CD4-positive, CD25-positive, alpha-beta regulatory T cell (primary cell): ENCODE measurements at regions not wholly inside any gene's neighbourhood (a gene's known extent, or its start where the extent isn't known, plus 50 kb on each side); places are given as distances from the start of the nearest gene placed in this dataset.
"Not testable (repeated sequence)": the region's sequence is repeated elsewhere in the genome, so short reads cannot be mapped to it uniquely, and the experiment has no call there.

Experiments used
- ATAC-seq, 2 donors: fragments of 150-1000 bp; cut with Tn5 transposase; one replicate each; pipeline ENCODE4 v1.10.0; 2021; ENCODE audit warnings: low read depth in 2 of 2, moderate number of reproducible peaks in 2 of 2, moderate library complexity in 1 of 2
- DNase-seq, 3 donors: peaks; one replicate each; pipeline versions ENCODE4 v3.0.0 to v3.0.0-alpha.2; 2012 to 2022; ENCODE audit warnings: mixed read lengths in 1 of 3
- H3K27ac ChIP-seq: one replicate; pipeline ENCODE4 v1.7.0; 2013; ENCODE audit warnings: mild to moderate bottlenecking, low read length; ENCODE audit not compliant: insufficient read depth, poor library complexity, severe bottlenecking
- H3K27me3 ChIP-seq: one replicate; pipeline ENCODE4 v1.7.0; 2013; ENCODE audit warnings: low read length; ENCODE audit not compliant: control insufficient read depth, insufficient read depth
- H3K36me3 ChIP-seq: one replicate; pipeline ENCODE4 v1.7.0; 2013; ENCODE audit warnings: mild to moderate bottlenecking, low read length, moderate library complexity; ENCODE audit not compliant: control insufficient read depth, insufficient read depth
- H3K4me1 ChIP-seq: 2 replicates; pipeline ENCODE4 v1.7.0; 2013; ENCODE audit warnings: mild to moderate bottlenecking, low read length; ENCODE audit not compliant: insufficient read depth, control insufficient read depth, poor library complexity, severe bottlenecking
- H3K4me3 ChIP-seq: one replicate; pipeline ENCODE4 v1.7.0; 2013; ENCODE audit warnings: low read depth, mild to moderate bottlenecking, low read length, moderate library complexity
- H3K9me3 ChIP-seq, 2 experiments: 1 replicate in 1 of 2; 2 replicates in 1 of 2; pipeline ENCODE4 v1.7.0; 2013; ENCODE audit warnings: low read length in 2 of 2, mild to moderate bottlenecking in 1 of 2, moderate library complexity in 1 of 2; ENCODE audit not compliant: control insufficient read depth in 2 of 2
- H3K27ac Mint-ChIP-seq, 3 donors: one replicate each; pipeline ENCODE4 v1.8.0; 2020 to 2022; ENCODE audit warnings: mild to moderate bottlenecking in 3 of 3, mixed read lengths in 3 of 3, moderate library complexity in 2 of 3
- H3K27me3 Mint-ChIP-seq: one replicate; pipeline ENCODE4 v1.8.0; 2022; ENCODE audit warnings: mild to moderate bottlenecking, mixed read lengths
- H3K36me3 Mint-ChIP-seq: one replicate; pipeline ENCODE4 v1.8.0; 2020; ENCODE audit warnings: mixed read lengths
- H3K4me1 Mint-ChIP-seq, 4 donors: one replicate each; pipeline ENCODE4 v1.8.0; 2020 to 2022; ENCODE audit warnings: mixed read lengths in 4 of 4, mild to moderate bottlenecking in 1 of 4
- H3K4me3 Mint-ChIP-seq, 4 donors: one replicate each; pipeline ENCODE4 v1.8.0; 2020 to 2022; ENCODE audit warnings: mild to moderate bottlenecking in 4 of 4, mixed read lengths in 4 of 4, moderate library complexity in 3 of 4
- H3K9me3 Mint-ChIP-seq, 7 donors: one replicate each; pipeline ENCODE4 v1.8.0; 2020 to 2022; ENCODE audit warnings: mixed read lengths in 7 of 7, mild to moderate bottlenecking in 3 of 7, moderate library complexity in 2 of 7

GRCh38 chr21:35380304-35380703 is 331.2 kb upstream of the RUNX1 start:
- not testable (repeated sequence) for H3K36me3 ChIP-seq, H3K9me3 Mint-ChIP-seq, H3K4me3 ChIP-seq, ATAC-seq, H3K4me1 Mint-ChIP-seq, H3K27me3 ChIP-seq, H3K27ac ChIP-seq, H3K9me3 ChIP-seq, DNase-seq, H3K27ac Mint-ChIP-seq, H3K4me1 ChIP-seq, H3K36me3 Mint-ChIP-seq
- peaks cover 16% of the 10 kb centered on the region for H3K27me3 Mint-ChIP-seq
- H3K4me3 Mint-ChIP-seq, result peak overlapping the region in 1 of 4 donors; percentile 53

- no peaks in the 10 kb centered on the region for H3K4me1 Mint-ChIP-seq
- ATAC-seq, result no peak
- Histone ChIP-seq H3K27ac (no peak overlapping the region), H3K27me3 (no peaks in the 10 kb centered on the region), H3K4me1 (no peaks in the 10 kb centered on the region), H3K36me3 (no peaks in the 10 kb centered on the region), H3K9me3 (no peaks in the 10 kb centered on the region), H3K4me3 (no peak overlapping the region)
- H3K36me3 Mint-ChIP-seq, result no peaks in the 10 kb centered on the region
- no peak for DNase-seq
- peaks cover 0 to 2% (median 0%) of the 10 kb centered on the region in 7 donors for H3K9me3 Mint-ChIP-seq
- H3K27me3 Mint-ChIP-seq, result peaks cover 5% of the 10 kb centered on the region
- no peak overlapping the region for H3K4me3 Mint-ChIP-seq
- no peak overlapping the region for H3K27ac Mint-ChIP-seq
Observed at GRCh38 chr21:35378881-35379280, 329.8 kb upstream of the RUNX1 start.

- H3K4me1 ChIP-seq, result no peaks in the 10 kb centered on the region
- H3K27me3 Mint-ChIP-seq, result no peaks in the 10 kb centered on the region
- H3K4me3 ChIP-seq, result no peak overlapping the region
- no peaks in the 10 kb centered on the region for H3K9me3 Mint-ChIP-seq
- H3K27ac Mint-ChIP-seq, result no peak overlapping the region
- no peaks in the 10 kb centered on the region for H3K27me3 ChIP-seq
- H3K36me3 Mint-ChIP-seq, result no peaks in the 10 kb centered on the region
- no peak for ATAC-seq
- H3K4me1 Mint-ChIP-seq, result no peaks in the 10 kb centered on the region
- no peak overlapping the region for H3K27ac ChIP-seq
- no peaks in the 10 kb centered on the region for H3K36me3 ChIP-seq
- DNase-seq, result no peak
- H3K4me3 Mint-ChIP-seq, result no peak overlapping the region
- H3K9me3 ChIP-seq, result no peaks in the 10 kb centered on the region
Observed at GRCh38 chr21:35377505-35378090, 328.5 kb upstream of the RUNX1 start.

GRCh38 chr21:35376406-35377135 is 327.5 kb upstream of the RUNX1 start:
- Mint-ChIP-seq H3K4me3 (no peak overlapping the region), H3K9me3 (no peaks in the 10 kb centered on the region), H3K4me1 (no peaks in the 10 kb centered on the region), H3K36me3 (no peaks in the 10 kb centered on the region), H3K27me3 (no peaks in the 10 kb centered on the region), H3K27ac (no peak overlapping the region)
- DNase-seq, result no peak
- no peak overlapping the region for H3K27ac ChIP-seq
- no peaks in the 10 kb centered on the region for H3K4me1 ChIP-seq
- H3K4me3 ChIP-seq, result no peak overlapping the region
- H3K27me3 ChIP-seq, result no peaks in the 10 kb centered on the region
- no peak for ATAC-seq
- H3K9me3 ChIP-seq, result no peaks in the 10 kb centered on the region
- no peaks in the 10 kb centered on the region for H3K36me3 ChIP-seq

GRCh38 chr21:35375115-35375514 is 326.0 kb upstream of the RUNX1 start:
- no peak overlapping the region for H3K4me3 ChIP-seq
- H3K4me1 Mint-ChIP-seq, result no peaks in the 10 kb centered on the region
- no peaks in the 10 kb centered on the region for H3K9me3 ChIP-seq
- no peak overlapping the region for H3K27ac ChIP-seq
- H3K4me1 ChIP-seq, result no peaks in the 10 kb centered on the region
- no peak overlapping the region for H3K27ac Mint-ChIP-seq
- H3K36me3 ChIP-seq, result no peaks in the 10 kb centered on the region
- no peaks in the 10 kb centered on the region for H3K27me3 Mint-ChIP-seq
- no peaks in the 10 kb centered on the region for H3K9me3 Mint-ChIP-seq
- no peaks in the 10 kb centered on the region for H3K27me3 ChIP-seq
- no peak overlapping the region for H3K4me3 Mint-ChIP-seq
- no peak for DNase-seq
- no peaks in the 10 kb centered on the region for H3K36me3 Mint-ChIP-seq
- no peak for ATAC-seq

- H3K27ac Mint-ChIP-seq, result no peak overlapping the region
Observed at GRCh38 chr21:35373998-35374397, 324.9 kb upstream of the RUNX1 start.

GRCh38 chr21:35372201-35372600 is 323.1 kb upstream of the RUNX1 start:
- H3K36me3 ChIP-seq, result no peaks in the 10 kb centered on the region
- no peaks in the 10 kb centered on the region for H3K9me3 ChIP-seq
- Mint-ChIP-seq H3K27ac (no peak overlapping the region), H3K4me1 (no peaks in the 10 kb centered on the region), H3K9me3 (no peaks in the 10 kb centered on the region), H3K36me3 (no peaks in the 10 kb centered on the region), H3K27me3 (peaks cover 5% of the 10 kb centered on the region), H3K4me3 (no peak overlapping the region)
- H3K4me1 ChIP-seq, result no peaks in the 10 kb centered on the region
- no peak for DNase-seq
- no peak for ATAC-seq
- H3K4me3 ChIP-seq, result no peak overlapping the region
- H3K27ac ChIP-seq, result no peak overlapping the region
- H3K27me3 ChIP-seq, result no peaks in the 10 kb centered on the region

More at GRCh38 chr21:35373998-35374397, 324.9 kb upstream of the RUNX1 start:
- H3K36me3 Mint-ChIP-seq, result no peaks in the 10 kb centered on the region
- no peaks in the 10 kb centered on the region for H3K27me3 Mint-ChIP-seq
- Histone ChIP-seq H3K27me3 (no peaks in the 10 kb centered on the region), H3K4me1 (no peaks in the 10 kb centered on the region), H3K4me3 (no peak overlapping the region), H3K27ac (no peak overlapping the region), H3K9me3 (no peaks in the 10 kb centered on the region), H3K36me3 (no peaks in the 10 kb centered on the region)
- H3K9me3 Mint-ChIP-seq, result no peaks in the 10 kb centered on the region
- DNase-seq (no peak), ATAC-seq (no peak)
- H3K4me1 Mint-ChIP-seq, result no peaks in the 10 kb centered on the region
- H3K4me3 Mint-ChIP-seq, result no peak overlapping the region

GRCh38 chr21:35370671-35371070 is 321.6 kb upstream of the RUNX1 start:
- no peaks in the 10 kb centered on the region for H3K9me3 ChIP-seq
- H3K4me1 ChIP-seq, result no peaks in the 10 kb centered on the region
- no peaks in the 10 kb centered on the region for H3K36me3 ChIP-seq
- no peaks in the 10 kb centered on the region for H3K27me3 ChIP-seq
- no peak overlapping the region for H3K27ac ChIP-seq
- H3K4me3 ChIP-seq, result no peak overlapping the region
- DNase-seq, result no peak
- Mint-ChIP-seq H3K27me3 (peaks cover 6% of the 10 kb centered on the region), H3K36me3 (no peaks in the 10 kb centered on the region), H3K9me3 (no peaks in the 10 kb centered on the region), H3K27ac (no peak overlapping the region), H3K4me1 (no peaks in the 10 kb centered on the region), H3K4me3 (no peak overlapping the region)
- ATAC-seq, result no peak
